GM18498 (cell line): ENCODE measurements at regions not wholly inside any gene's neighbourhood (a gene's known extent, or its start where the extent isn't known, plus 50 kb on each side); places are given as distances from the start of the nearest gene placed in this dataset.

Experiments used
- ATAC-seq: cut with Tn5 transposase; IDR thresholded peaks from one replicate; pipeline ENCODE4 v1.9.1; 2021; ENCODE audit warnings: mild to moderate bottlenecking, moderate library complexity; ENCODE audit not compliant: unreplicated experiment

DNA sequence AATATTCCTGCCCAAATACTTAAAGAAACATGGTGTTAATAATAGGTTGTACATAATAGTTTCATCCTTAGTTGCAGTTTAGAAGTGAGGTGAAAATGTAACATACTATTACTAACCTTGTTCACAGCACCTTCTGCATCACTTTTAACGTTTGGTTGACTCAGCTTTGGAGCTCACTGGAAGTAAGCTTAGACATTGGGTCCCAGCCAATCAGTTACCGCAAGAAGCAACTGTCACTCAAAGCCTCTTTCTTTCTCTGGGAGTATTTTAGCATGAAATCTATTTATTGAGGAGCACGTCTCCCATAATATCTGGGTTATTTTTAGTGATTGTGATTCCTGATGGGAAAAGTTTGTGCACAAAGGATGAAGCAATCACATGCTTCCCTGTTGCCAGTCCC is 472.6 kb downstream of the SNAPC1 start:
- ATAC-seq, result no peak

DNA sequence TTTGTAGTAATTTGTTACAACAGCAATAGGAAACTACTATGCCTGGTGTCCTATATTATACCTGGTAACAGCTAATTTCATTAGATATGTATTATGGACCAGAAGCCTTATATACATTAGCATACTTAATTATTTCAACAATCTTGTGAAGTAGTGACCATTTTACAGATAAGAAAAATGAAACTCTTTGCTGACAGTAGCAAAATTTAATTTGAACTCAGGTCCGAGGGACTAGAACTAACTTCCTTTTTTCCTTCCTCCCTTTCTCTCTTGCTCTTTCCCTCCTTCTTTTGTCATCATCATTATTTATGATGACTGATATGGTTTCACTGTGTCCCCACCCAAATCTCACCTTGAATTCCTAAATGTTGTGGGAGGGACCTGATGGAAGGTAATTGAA is 482.0 kb downstream of the SNAPC1 start:
- no peak for ATAC-seq

DNA sequence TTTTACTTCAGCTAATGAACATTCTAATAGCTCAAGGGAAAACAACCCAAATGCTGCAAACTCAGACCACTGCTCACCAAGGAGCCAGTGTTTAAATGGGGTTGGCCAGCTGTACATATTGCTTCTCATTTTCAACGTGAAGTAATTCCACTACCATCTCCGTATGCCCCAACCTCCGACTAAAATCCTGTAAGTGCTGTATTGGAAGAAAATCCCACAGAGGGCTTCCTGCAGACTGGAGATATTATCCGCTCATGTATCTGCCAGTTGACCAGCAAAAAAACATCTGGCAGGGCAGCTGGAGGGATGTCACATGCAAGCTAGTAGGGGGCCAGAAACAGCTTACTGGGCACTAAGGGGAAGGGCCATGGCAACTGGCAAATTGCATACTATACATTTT is 485.0 kb downstream of the SNAPC1 start:
- ATAC-seq, result no peak

DNA sequence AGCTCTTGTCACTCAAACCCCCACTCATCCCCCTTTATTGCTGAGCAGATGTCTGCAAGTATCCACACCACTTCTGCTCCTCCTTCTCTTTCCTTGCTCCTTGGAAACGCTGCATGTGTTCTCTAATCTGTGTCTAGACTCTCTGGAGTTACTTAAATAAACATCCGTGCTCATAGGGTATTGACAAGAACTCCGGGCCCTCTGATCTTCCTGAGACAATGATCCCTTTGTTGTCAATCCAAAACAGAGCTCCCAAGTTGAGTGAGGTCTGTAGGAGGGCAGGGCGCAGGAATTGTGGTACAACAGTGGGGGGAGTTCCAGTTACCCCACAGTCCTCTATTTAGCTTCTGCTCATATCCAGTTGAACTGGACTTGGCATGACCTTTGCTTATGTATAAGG is 489.0 kb downstream of the SNAPC1 start:
- ATAC-seq, result no peak

DNA sequence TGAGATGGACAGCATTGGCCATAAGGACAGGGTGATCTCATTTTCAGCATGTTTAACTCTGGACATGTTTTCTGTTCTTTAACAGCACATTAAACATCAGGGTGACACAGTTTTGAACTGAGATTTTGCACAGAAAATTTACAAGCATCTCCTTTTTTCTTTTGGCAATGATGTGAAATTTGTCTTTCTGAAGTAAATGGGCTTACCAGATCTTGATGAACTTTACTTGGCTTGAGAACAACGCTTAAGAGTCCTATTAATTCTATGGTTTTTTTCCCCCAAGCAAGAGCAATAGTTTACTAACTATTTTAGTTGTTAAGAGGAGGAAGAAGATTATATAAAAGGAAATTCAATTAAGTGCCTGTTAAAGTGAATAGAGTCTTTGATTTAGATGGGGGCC is 491.0 kb downstream of the SNAPC1 start:
- ATAC-seq, result no peak

DNA sequence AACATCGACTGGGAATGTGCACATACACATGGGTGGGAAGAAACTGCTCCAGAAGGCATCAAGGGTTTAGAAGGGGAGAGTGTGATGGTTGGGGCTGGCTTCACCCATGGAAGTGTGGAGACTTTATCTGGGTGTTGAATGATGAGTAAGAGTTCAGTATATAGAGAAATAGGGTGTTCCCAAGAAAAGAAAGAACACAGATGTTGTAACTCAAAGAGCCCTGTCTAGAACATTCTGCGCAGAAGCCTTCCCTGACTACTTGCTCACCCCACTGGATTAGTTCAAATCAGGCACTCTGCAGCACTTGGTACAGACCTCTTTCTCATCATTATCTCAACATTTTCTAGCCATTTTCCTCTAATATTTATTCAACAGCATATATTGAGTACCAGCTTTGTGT is 491.7 kb downstream of the SNAPC1 start:
- no peak for ATAC-seq

DNA sequence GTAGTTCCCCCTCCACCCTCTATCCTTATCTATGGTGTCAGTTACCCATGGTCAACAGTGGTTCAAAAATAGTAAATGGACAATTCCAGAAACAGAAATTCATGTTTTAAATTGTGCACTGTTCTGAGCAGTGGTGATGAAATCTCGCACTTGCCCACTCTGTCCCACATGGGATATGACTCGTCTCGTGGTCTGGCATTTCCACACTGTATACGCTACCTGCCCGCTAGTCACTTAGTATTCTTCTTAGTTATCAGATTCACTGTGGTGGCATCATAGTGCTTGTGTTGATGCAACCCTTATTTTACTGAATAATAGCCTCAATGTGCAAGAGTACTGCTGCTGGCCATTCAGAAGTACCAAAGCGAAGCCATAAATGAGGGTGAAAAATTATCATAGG is 507.0 kb downstream of the SNAPC1 start:
- no peak for ATAC-seq

DNA sequence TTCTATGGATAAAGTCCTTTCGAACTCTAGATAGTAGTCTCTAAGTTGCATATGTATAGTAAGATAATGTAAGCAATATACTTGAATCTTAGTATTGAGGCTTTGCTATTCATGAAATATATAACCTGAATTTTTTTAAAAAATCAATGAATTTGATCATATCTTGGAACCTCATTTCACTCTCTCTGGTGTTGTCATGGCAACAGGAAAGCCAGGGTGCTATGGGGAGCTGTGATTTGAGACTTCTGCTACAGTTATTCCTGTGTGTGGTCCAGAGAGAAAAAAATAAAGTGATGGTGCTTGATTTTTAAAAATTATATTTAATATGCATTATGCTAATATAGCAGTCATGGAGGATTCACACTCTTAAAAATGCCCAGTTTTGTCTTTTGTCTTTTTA is 508.0 kb downstream of the SNAPC1 start:
- ATAC-seq, result no peak

DNA sequence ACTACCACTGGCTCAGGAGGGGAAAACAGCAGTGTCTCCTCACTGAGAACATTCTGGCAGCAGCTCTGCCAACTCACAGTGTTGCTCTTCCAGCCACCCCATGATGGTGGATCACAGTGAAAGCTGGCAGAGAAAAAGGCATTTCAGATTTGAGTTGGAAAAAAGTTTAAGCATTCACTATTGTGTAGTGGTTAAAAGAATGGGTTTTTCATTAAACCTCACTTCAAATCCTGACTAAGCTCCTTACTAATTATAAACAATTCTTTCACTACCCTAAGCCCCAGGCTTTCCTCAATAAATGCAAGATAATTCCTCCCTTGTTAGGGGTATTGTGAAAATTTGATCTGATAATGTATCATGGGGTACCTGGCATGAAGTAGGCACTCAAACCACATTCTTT is 518.1 kb downstream of the SNAPC1 start:
- no peak for ATAC-seq

DNA sequence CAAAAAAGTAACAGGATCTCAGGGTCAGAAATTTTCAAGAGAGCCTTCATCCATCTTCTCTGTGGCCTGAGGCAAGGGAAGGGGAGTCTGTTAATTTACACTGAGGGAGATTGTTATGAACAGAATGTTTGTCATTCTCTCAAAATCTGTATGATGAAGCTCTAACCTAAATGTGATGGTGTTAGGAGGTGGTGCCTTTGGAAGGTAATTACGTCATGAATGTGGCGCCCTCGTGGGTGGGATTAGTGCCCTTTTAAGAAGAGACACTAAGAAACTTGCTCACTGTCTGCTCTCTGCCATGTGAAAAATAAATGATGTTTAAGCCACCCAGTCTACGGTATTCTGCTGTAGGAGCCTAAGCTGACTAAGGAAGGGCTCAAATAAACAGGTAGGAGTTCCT is 521.6 kb downstream of the SNAPC1 start:
- ATAC-seq, result no peak

DNA sequence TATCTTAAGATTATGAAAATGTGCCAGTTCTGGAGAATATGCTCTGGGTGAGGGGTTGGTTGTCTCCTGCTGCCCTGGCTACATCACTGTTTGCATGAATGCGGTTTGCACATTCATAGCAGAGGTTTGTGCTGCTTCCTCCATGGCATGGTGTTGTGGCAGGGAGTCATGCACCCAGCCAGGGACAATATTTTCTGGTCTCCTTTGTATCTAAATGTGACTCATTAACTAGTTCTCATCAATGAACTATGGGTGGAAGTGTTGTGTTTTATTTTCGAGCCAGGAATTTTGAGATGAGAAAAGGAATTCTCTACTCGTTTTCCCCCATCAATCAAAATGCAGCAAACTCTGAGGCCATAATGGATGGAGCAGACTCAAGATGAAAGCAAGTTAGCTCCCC is 527.3 kb downstream of the SNAPC1 start:
- no peak for ATAC-seq

DNA sequence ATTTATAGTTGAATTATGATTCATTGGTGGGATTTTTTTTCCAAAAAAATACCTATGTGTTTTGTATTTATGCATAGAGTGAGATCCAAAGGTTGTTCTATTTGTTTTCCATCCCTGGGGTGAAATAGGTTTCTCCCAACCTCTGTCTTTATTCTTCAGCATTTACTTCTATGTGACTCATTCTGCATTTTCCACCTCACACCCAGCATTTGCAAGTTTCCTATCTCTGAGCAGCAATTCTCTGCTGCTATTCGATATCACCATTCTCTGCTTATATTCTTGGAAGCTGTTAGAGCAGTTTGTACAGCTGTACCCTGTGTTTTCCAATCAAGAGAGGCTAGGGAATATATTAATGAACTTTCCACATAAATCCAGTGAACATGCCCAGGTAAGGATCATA is 538.9 kb downstream of the SNAPC1 start:
- no peak for ATAC-seq

DNA sequence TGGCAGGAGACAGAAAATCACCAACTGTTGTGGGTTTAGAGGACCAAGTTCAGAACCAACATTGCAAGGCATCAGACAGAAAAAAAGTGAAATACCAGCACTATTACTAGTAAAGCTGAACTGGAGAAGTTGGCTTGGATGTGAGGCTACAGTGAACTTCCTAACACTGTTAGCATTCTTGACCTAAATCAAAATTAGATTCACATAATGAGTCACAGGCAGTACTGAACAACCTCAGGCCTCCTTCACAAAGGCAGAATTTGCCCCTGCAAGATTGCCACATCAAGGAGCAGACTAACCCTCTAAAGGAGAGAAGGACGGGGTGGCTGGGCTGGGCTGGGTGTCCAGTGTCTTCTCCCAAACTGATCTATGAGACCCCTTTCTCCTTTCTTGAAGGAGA is 539.7 kb downstream of the SNAPC1 start:
- ATAC-seq, result no peak

DNA sequence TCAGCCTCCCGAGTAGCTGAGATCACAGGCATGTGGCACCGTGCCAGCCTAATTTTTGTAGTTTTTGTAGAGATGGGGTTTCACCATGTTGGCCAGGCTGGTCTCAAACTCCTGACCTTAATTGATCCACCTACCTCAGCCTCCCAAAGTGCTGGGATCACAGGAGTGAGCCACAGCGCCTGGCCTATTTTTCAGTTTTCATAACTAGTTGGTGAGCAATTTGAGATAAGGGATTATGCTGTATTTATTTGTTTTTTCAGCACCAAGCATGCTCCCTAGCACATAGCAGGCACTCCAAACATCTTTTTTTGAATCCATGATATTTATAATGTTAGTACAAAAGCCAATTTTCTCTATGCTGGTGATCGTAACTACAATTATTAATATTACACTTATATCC is 541.2 kb downstream of the SNAPC1 start:
- no peak for ATAC-seq

DNA sequence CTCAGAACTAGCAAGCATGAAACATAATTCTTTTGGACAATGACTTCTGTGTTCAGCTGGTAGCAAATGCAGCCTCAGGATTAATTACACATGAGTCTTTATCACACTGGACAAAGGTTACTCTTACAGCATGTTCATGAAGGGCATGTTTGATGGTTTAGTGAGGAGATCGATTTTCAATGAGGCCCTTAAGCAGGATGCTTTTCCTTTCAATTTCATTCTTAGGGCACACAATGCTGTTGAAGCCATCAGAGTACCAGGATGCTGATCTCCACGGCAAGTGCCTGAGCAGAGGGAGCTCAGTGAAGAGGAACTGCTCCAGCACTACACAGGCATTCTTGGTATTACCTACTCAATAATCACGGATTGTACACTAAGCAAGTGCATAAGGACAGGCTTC is 542.0 kb downstream of the SNAPC1 start:
- ATAC-seq, result no peak

DNA sequence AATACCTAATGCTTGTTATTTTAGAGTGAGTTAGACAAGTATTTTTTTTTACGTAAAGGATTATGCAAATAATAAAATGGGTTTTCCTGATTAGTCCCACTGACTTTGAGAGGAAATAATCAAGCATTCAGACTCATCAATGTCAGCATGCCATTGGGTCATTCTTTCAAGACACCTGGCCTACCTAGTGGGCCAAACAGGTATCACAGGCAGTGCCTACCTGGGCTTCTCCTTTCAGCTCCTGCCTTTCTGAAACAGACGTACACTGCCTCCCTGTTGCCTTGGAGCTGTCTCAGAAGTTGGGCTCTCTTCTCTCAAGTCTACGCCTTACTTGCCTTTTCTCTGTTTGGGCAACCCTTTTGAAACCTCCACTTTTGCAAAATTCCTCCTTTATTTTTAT is 545.6 kb downstream of the SNAPC1 start:
- ATAC-seq, result no peak

DNA sequence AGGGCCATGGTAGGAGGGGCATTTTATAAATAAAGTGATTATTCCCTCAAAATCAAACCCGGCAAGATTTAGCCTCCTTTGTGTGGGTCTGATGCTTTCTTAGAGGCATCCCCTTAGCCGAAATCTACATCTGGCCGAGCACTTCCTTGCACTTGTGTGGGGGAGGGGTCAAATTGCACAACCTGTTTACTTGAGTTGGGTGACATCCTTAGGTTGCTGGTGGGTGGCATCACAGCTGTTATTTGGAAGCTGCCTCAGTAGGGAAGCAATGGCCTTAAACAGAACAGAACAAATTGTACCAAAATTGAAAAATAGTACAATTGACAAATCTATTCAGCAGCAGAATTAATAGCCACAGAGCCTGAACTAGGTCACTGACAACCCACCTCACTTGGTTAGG is 546.1 kb downstream of the SNAPC1 start:
- ATAC-seq, result no peak

DNA sequence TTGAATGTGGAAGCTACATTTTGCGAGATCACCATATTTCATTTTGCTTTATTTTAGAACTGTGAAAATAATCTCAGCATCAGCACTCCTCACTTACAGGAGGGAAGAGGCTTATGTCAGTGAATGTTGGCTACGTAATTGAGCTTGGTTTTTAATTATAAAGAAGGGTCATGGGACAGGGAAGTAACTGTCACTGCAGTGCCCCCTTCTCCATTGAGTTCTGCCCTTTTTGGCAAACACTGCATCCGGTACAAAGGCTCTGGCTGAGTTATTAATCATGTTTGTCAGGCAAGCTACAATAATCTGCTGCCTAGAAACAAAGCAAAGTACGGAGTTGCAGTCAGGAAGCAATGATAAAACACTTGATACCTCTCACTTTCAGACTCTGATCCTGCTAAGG is 546.7 kb downstream of the SNAPC1 start:
- ATAC-seq, result no peak

DNA sequence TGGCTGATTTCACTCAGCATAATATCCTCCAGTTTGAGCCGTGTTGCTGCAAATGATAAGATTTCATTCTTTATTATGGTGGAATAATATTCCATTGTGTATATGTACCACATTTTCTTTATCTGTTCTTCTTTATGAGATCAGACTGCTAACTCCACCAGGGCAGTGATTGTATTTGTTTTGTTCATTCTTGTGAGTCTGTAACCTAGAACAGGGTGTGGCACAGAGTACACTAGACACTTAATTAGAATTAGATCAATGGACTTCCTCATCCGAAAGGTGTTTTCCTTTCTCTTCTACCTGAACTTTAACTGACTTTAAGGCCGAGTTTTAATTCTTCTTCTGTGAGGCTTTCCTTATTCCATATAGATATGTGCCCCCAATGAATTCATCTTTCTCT is 551.0 kb downstream of the SNAPC1 start:
- ATAC-seq, result no peak

DNA sequence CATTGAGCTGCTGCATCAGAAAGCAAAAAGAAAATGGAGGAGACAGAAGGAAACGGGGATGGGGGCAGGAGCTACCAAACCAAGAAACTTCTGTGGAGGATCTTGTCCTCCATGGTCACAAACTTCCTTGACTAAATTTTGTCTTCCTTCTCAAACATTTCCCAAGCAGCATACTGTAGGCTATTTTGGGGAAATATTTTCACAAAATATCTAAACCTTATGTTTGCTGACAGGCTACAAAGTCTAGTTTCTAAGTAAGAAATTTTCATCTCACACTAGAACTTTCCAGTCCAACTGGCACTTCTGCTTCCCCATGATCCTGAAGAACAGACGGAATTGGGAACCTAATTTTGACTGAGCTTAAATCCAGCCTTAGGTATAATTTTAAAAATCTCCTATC is 552.0 kb downstream of the SNAPC1 start:
- no peak for ATAC-seq

DNA sequence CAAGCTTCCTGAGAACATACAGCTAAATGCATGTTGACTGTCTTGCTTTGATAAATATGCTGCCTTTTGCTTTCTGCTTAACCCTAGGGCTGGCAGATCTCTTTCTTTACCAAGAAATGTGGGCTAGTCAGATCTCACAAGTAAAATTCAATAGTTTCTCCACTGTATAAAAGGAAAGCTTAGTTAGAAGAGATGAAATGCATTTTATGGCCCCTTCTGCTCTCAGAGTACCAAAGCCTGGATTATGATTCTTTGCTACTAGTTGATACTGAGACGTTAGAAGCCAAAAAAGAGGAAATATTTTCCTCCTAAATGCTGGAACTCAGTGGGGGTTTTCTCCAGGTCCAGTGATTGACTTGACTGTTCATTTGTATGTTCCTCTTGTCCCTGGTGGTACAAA is 552.7 kb downstream of the SNAPC1 start:
- ATAC-seq, result no peak

DNA sequence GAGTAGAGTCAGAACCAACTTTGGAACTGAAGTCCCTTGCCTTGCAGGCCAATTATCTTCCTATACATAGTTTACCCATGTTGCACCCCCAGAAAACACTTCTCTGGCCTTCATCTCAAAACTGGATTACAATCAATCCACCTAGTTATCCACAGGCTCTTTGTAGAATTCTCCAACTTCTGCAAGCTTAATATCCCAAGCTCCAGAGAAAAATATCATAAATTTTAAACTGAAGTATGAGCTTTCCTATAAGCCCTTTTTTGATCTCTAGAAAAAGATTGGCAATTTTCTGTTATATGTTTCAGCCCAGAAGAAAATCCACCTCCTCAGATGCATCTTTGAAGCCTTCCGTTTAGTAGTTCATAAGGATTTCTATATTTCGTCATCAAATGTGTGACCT is 553.4 kb downstream of the SNAPC1 start:
- ATAC-seq, result no peak

DNA sequence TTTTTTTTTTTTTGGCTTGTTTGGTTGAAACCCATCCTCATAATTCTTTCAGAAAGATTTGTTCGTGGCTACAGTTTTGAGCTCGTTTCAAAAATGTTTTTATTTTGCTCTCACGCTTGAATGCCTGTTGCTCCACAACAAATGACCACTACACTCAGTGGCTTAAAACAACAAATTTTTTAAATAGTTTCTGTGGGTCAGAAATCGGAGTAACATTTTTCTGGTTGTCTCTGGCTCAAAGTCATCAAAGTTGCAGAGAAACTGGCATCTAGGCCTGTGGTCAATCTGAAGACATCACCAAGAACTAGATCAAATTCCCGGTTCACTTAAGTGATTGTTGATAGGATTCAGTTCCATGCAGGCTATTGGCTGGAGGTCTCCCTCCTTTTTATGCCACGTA is 560.0 kb downstream of the SNAPC1 start:
- ATAC-seq, result no peak

DNA sequence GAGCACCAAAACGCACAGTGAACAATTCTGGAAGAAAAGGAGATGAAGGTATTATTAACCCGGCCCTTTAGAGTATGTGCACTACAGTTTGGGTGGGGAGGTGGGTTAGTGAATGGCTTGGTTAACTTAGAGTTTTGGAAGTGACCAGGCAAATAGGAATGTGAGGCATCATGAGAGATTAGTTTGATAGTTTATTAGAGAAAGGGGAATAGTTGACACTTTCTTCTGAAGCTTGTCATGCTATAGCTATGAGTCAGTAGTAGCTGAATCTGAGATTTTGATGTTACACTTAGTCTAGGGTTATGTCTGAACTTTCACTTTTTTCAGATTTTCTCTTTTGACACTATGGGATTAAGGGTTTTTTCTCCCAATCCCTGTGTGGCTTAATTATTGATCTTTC is 567.2 kb downstream of the SNAPC1 start:
- no peak for ATAC-seq
